ENCODE measurements at regions not wholly inside any gene's neighbourhood (a gene's known extent, or its start where the extent isn't known, plus 50 kb on each side); places are given as distances from the start of the nearest gene placed in this dataset.

DNA sequence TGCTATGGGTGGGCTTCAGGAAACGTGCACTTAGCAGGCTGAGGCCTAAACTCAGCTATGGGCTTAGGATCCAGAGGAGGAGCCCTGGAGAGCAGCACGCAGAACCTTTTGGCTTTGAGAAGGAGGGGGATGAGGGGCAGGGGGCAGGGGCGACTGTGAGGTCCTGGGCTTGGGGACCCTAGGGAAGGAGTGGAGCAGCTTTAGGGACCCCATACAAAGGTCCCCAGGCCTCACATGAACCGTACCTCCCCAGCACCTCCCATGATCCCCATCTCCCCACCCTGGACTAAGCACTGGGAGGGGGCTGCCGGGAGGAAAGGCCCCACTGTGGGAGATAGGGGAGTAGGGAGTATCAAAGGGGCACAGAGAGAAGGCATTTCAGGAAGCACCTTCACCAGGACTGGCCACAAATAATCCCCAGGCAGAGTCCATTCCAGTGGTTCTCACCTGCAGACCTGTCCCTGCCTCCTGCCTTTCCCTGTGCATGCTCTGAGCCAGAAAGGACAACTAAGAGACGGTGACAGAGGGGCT is 62.0 kb upstream of the KLF13 start:
- peak; percentile 22 for DNase-seq (ENCODE audit: extremely low spot score)
- ChIA-PET POLR2A (interaction anchor here (0.6 to 1.0 kb wide), 2 partner anchors 21 to 36 kb away, joined by 3 to 8 read pairs; no protein-coding TSS in a partner anchor), CTCF (interaction anchor here (1.1 to 5.8 kb wide), 11 partner anchors 8 to 224 kb away, joined by 3 to 56 read pairs (median 6); partner anchors contain the start of gene KLF13)
- TF ChIP-seq, protein P1, sequence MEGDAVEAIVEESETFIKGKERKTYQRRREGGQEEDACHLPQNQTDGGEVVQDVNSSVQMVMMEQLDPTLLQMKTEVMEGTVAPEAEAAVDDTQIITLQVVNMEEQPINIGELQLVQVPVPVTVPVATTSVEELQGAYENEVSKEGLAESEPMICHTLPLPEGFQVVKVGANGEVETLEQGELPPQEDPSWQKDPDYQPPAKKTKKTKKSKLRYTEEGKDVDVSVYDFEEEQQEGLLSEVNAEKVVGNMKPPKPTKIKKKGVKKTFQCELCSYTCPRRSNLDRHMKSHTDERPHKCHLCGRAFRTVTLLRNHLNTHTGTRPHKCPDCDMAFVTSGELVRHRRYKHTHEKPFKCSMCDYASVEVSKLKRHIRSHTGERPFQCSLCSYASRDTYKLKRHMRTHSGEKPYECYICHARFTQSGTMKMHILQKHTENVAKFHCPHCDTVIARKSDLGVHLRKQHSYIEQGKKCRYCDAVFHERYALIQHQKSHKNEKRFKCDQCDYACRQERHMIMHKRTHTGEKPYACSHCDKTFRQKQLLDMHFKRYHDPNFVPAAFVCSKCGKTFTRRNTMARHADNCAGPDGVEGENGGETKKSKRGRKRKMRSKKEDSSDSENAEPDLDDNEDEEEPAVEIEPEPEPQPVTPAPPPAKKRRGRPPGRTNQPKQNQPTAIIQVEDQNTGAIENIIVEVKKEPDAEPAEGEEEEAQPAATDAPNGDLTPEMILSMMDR (IDR thresholded peaks at IDR 0.05; ENCODE audit: control extremely low read depth, extremely low read depth, low read depth, missing control alignments), result no peak

DNA sequence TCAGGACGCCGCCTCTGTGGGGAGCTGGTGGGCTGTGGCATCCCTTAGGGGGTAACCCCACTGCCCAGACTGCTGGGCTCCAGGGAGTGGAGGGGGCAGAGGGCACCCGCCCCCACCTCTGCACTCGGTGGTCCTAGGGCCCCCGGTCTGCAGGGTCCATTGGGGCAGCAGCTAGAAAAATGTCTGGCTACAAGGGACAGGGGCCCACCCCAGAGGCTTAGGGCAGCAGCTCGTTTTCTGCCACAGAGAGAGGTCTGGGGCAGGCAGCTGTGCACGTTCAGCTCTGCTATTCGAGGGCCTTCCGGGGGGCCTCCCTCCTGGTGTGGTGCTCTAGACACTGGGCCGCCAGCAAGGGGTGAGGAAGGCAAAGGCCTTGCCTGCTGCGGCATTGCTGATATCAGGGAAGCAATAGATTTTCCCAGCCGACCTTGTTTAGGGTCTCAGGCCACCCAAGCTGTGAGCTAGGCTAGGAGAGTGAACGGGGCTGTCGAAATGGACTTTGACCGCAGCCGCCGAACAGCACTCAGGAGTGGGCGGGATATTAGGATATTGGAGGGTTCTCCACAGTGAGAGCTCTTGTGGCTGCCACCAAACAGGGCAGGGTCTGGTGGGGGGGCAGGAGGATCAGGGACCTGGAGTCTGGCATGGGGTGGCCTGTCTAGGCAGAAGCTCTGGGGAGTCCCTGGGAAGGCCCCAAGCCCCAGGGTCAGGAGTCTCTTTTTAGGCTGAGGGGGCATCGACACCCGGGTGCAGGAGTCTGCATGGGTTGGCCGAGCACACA is 61.4 kb upstream of the KLF13 start:
- ChIA-PET CTCF (interaction anchor here (1.1 to 5.8 kb wide), 7 partner anchors 11 to 60 kb away, joined by 3 to 56 read pairs (median 6); partner anchors contain the start of gene KLF13), POLR2A (interaction anchor here (0.6 kb wide), 2 partner anchors 37 to 104 kb away, joined by 3 to 8 read pairs; no protein-coding TSS in a partner anchor)
- no peak for DNase-seq (ENCODE audit: extremely low spot score)
- TF ChIP-seq, protein P1 (IDR thresholded peaks at IDR 0.05; ENCODE audit: control extremely low read depth, extremely low read depth, low read depth, missing control alignments), result no peak

DNA sequence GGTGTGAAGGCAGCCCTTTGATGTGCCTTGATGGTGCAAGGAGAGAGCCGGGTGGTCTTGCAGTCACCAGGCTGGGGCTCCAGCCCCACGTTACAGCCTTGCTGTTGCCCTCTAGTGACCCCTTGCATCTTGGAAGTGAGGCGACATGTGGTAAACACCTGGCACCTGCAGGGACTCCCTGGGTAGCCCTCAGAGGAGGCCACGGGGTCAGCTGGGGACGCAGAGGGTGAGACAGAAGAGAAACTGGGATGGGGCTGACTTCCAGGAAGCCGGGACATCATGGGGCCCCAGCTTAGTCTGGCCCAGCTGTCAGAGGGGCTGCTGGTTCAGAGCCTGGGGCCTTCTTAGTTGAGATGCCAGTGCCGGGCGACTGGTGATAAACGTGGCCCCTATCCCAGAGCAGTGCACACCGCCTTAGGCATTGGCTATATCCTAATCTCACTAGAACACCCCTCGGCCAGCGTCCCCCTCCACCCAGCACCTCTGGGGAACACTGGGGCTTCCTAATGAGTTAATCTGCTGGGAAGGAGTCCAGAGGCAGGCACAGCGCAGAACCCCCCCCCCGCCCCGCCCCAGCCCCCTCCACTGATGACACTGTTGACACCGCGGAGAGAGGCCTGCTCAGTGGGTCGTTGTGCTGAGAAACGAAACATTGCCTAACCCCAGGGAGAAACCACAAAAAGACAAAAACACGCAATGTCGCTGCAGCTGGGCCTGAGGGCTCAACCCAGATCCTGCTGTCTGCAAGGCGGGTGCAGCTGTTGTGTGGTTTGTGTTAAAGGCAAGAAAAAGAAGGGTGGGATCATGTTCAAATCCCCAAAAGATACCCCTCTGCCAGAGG is 60.5 kb upstream of the KLF13 start:
- ChIA-PET POLR2A (interaction anchor here (0.6 to 1.2 kb wide), 2 partner anchors 104 to 168 kb away, joined by 3 to 5 read pairs; no protein-coding TSS in a partner anchor), CTCF (interaction anchor here (1.0 to 5.8 kb wide), 8 partner anchors 10 to 223 kb away, joined by 3 to 56 read pairs (median 6); partner anchors contain the start of gene KLF13)
- DNase-seq (ENCODE audit: extremely low spot score), result peak; percentile 84
- TF ChIP-seq, protein P1 (IDR thresholded peaks at IDR 0.05; ENCODE audit: control extremely low read depth, extremely low read depth, low read depth, missing control alignments), result no peak

DNA sequence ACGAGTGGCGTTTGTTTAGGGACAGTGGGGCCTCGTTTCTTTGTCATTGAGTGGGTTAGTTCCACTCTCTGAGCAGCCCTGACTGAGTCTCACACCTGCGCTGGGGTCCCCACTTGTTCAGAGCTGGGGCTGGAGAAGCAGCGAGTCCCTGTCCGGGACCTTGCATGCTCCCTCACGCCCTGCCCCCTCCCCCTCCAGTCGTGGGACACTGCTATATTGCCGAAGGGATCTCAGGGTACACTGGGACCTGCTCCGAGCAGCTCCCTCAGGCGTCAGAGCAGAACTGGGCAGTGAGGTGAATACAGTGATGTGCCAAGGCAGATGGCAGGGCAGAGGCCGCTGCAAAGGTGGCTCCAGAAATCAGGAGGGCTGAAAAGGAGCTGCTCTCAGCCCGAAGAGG is 59.9 kb upstream of the KLF13 start:
- TF ChIP-seq, protein P1 (IDR thresholded peaks at IDR 0.05; ENCODE audit: control extremely low read depth, extremely low read depth, low read depth, missing control alignments), result no peak
- DNase-seq (ENCODE audit: extremely low spot score), result no peak
- CTCF ChIA-PET, result interaction anchor here (1.0 to 2.5 kb wide), 5 partner anchors 11 to 222 kb away, joined by 3 to 9 read pairs (median 3); no protein-coding TSS in a partner anchor
- POLR2A ChIA-PET, result interaction anchor here (1.2 kb wide), 1 partner anchor 168 kb away, joined by 5 read pairs; no protein-coding TSS in a partner anchor

DNA sequence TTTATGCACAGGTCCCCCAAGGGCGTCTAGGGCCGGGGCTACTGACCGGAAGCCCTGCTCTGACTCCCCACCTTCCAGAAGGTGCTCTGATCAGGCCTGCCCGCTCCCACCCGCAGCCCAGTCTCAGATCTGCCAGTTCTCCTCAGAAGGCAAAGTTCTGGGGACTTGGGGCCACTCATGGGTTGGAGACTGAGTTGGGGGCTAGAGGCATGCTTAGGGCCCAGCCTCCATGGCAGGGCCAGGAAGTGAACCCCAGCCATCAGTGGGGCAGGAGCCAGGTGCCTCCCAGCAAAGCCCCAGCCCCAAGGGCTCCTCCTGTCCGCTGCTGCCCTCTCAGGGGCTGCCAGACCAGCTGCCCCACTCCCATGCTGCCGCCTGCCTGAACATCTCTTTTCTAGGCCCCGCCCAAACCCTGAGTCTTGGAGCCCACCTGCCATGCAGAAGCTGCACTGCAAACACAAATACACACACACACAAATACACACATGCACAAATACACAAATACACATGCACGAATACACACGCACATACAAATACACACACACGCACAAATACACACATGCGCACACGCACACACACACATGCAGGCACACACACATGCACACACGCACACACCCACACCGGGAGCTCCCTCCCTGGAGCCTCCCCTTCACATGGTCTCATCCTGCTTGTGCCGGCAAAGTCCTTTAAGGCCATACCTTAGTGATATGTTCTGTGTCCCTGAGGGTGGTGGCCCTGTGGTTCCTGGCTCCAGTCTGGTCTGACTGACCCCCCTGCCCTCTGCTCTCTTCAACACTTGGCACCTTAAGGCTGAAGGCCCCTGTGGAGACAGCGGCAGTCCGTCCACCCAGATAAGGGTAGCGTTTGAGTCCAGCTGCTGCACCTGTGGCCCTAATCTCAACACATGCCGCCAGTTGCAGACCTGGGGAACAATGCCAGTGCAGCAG is 59.2 kb upstream of the KLF13 start:
- POLR2A ChIA-PET, result interaction anchor here (0.7 to 1.2 kb wide), 2 partner anchors 37 to 167 kb away, joined by 3 to 5 read pairs; no protein-coding TSS in a partner anchor
- DNase-seq (ENCODE audit: extremely low spot score), result peak; percentile 15
- CTCF ChIA-PET, result interaction anchor here (1.0 to 2.5 kb wide), 7 partner anchors 10 to 221 kb away, joined by 3 to 9 read pairs (median 5); no protein-coding TSS in a partner anchor
- TF ChIP-seq, protein P1 (IDR thresholded peaks at IDR 0.05; ENCODE audit: control extremely low read depth, extremely low read depth, low read depth, missing control alignments), result no peak
